GM23338 (cell line): ENCODE measurements at regions not wholly inside any gene's neighbourhood (a gene's known extent, or its start where the extent isn't known, plus 50 kb on each side); places are given as distances from the start of the nearest gene placed in this dataset.

Experiments used
- ATAC-seq: fragments of 200-7000 bp; cut with Tn5 transposase; 3 replicates; pipeline ENCODE4 v1.9.1; 2020
- DNase-seq: peaks from one replicate; pipeline ENCODE4 v3.0.0-alpha.2; 2015; ENCODE audit warnings: low spot score
- H2AFZ ChIP-seq: fragments of 200-600 bp; sonication (generic); 2 replicates; pipeline ENCODE4 v1.8.0; 2016; ENCODE audit warnings: antibody characterized with exemption, mild to moderate bottlenecking, moderate library complexity
- H3F3A ChIP-seq: fragments of 200-600 bp; sonication (generic); replicated peaks from 2 replicates; pipeline ENCODE4 v1.8.0; 2017; ENCODE audit warnings: antibody characterized with exemption, mixed run types, low read depth
- H3K27ac ChIP-seq: fragments of 200-600 bp; sonication (generic); 2 replicates; pipeline ENCODE4 v1.6.1; 2016; ENCODE audit warnings: low read depth
- H3K27me3 ChIP-seq: fragments of 200-600 bp; sonication (generic); 2 replicates; pipeline ENCODE4 v1.8.0; 2016; ENCODE audit warnings: mild to moderate bottlenecking, mixed run types, moderate library complexity; ENCODE audit not compliant: insufficient read depth
- H3K36me3 ChIP-seq: fragments of 200-600 bp; sonication (generic); 2 replicates; pipeline ENCODE4 v1.8.0; 2016; ENCODE audit warnings: mild to moderate bottlenecking; ENCODE audit not compliant: insufficient read depth
- H3K4me1 ChIP-seq: fragments of 200-600 bp; sonication (generic); 2 replicates; pipeline ENCODE4 v1.8.0; 2016; ENCODE audit warnings: mild to moderate bottlenecking, moderate library complexity; ENCODE audit not compliant: insufficient read depth
- H3K4me2 ChIP-seq: fragments of 200-600 bp; sonication (generic); 2 replicates; pipeline ENCODE4 v1.7.1; 2017; ENCODE audit warnings: mixed run types
- H3K4me3 ChIP-seq: fragments of 200-600 bp; sonication (generic); 2 replicates; pipeline ENCODE4 v1.6.1; 2016; ENCODE audit warnings: mixed run types
- H3K79me2 ChIP-seq: fragments of 200-600 bp; sonication (generic); replicated peaks from 2 replicates; pipeline ENCODE4 v1.8.0; 2017; ENCODE audit warnings: mild to moderate bottlenecking; ENCODE audit not compliant: insufficient read depth
- H3K9me2 ChIP-seq: fragments of 200-600 bp; sonication (generic); 2 replicates; pipeline ENCODE4 v1.8.0; 2017; ENCODE audit not compliant: insufficient read depth
- H4K20me1 ChIP-seq: fragments of 200-600 bp; sonication (generic); replicated peaks from 2 replicates; pipeline ENCODE4 v1.8.0; 2017; ENCODE audit warnings: mild to moderate bottlenecking; ENCODE audit not compliant: insufficient read depth
- H3K27ac Mint-ChIP-seq: 2 replicates; pipeline ENCODE4 v1.8.0; 2020; ENCODE audit warnings: inconsistent platforms, mild to moderate bottlenecking, moderate library complexity, mixed read lengths
- H3K27me3 Mint-ChIP-seq: 3 replicates; pipeline ENCODE4 v1.8.0; 2022; ENCODE audit warnings: low read depth, mild to moderate bottlenecking, moderate library complexity, mixed read lengths, inconsistent platforms; ENCODE audit not compliant: insufficient read depth, poor library complexity
- H3K36me3 Mint-ChIP-seq: 3 replicates; pipeline ENCODE4 v1.8.0; 2021; ENCODE audit warnings: low read depth, mild to moderate bottlenecking, inconsistent platforms, moderate library complexity, mixed read lengths
- H3K4me1 Mint-ChIP-seq: 3 replicates; pipeline ENCODE4 v1.8.0; 2020; ENCODE audit warnings: mild to moderate bottlenecking, inconsistent platforms, mixed read lengths
- H3K4me3 Mint-ChIP-seq: 3 replicates; pipeline ENCODE4 v1.8.0; 2021; ENCODE audit warnings: moderate library complexity, mild to moderate bottlenecking, inconsistent platforms, mixed read lengths
- H3K9me3 Mint-ChIP-seq: 3 replicates; pipeline ENCODE4 v1.8.0; 2020; ENCODE audit warnings: moderate library complexity, mild to moderate bottlenecking, inconsistent platforms, mixed read lengths
- CREB1 ChIP-seq: fragments of 250-450 bp; sonication (Bioruptor Pico); IDR thresholded peaks from 2 replicates; pipeline ENCODE4 v1.5.0; 2020; ENCODE audit warnings: low read depth, mild to moderate bottlenecking, moderate library complexity
- EZH2 ChIP-seq: fragments of 200-600 bp; sonication (generic); IDR thresholded peaks from one replicate; pipeline ENCODE4 v1.8.0; 2017; ENCODE audit warnings: antibody characterized with exemption, mild to moderate bottlenecking, low read depth; ENCODE audit not compliant: unreplicated experiment
- NANOG ChIP-seq: IDR thresholded peaks from 2 replicates; pipeline ENCODE4 v1.6.1; 2016; ENCODE audit warnings: antibody characterized with exemption, borderline replicate concordance
- POLR2AphosphoS5 ChIP-seq: IDR thresholded peaks from 2 replicates; pipeline ENCODE4 v1.6.1; 2016; ENCODE audit warnings: antibody characterized with exemption, low read depth
- STAT1 ChIP-seq: IDR thresholded peaks from one replicate; pipeline ENCODE4 v1.6.1; 2016; ENCODE audit warnings: antibody characterized with exemption; ENCODE audit not compliant: unreplicated experiment
- ZNF114 ChIP-seq: fragments of 250-450 bp; sonication (Bioruptor Pico); IDR thresholded peaks from 2 replicates; pipeline ENCODE4 v1.5.0; 2020; ENCODE audit warnings: mild to moderate bottlenecking, moderate library complexity
- ZNF331 ChIP-seq: fragments of 250-450 bp; sonication (Bioruptor Pico); IDR thresholded peaks from 2 replicates; pipeline ENCODE4 v1.5.0; 2020; ENCODE audit warnings: low read depth, mild to moderate bottlenecking, moderate library complexity
- ZNF462 ChIP-seq: fragments of 250-450 bp; sonication (Bioruptor Pico); IDR thresholded peaks from 2 replicates; pipeline ENCODE4 v1.5.0; 2020; ENCODE audit warnings: mild to moderate bottlenecking, moderate library complexity

GRCh38 chr9:104280178-104280560 is 186.1 kb downstream of the SMC2 start:
- H3K27ac ChIP-seq: no peak overlapping the region
- no peaks in the 10 kb centered on the region for H3F3A ChIP-seq
- no peak for ATAC-seq
- no peaks in the 10 kb centered on the region for H3K79me2 ChIP-seq
- Mint-ChIP-seq H3K4me3 (no peak overlapping the region), H3K9me3 (no peaks in the 10 kb centered on the region; the same call in 2 of the 3 replicates), H3K27ac (no peak overlapping the region), H3K27me3 (no peaks in the 10 kb centered on the region), H3K36me3 (no peaks in the 10 kb centered on the region), H3K4me1 (no peaks in the 10 kb centered on the region)
- no peak overlapping the region for H2AFZ ChIP-seq
- H3K36me3 ChIP-seq: no peaks in the 10 kb centered on the region
- no peaks in the 10 kb centered on the region for H4K20me1 ChIP-seq
- no peak overlapping the region for H3K4me2 ChIP-seq
- no peaks in the 10 kb centered on the region for H3K27me3 ChIP-seq
- H3K4me1 ChIP-seq: no peaks in the 10 kb centered on the region
- H3K4me3 ChIP-seq: no peak overlapping the region
- TF ChIP-seq EZH2 (no peak), ZNF331 (CRISPR knock-in tag) (no peak), NANOG (no peak), CREB1 (CRISPR knock-in tag) (no peak), POLR2AphosphoS5 (no peak), ZNF114 (CRISPR knock-in tag) (no peak), STAT1 (no peak), ZNF462 (CRISPR knock-in tag) (no peak)
- H3K9me2 ChIP-seq: peaks cover 13% of the 10 kb centered on the region; the same call in 1 of the 2 replicates
- no peak for DNase-seq
